Panc1 (cell line): ENCODE measurements at regions not wholly inside any gene's neighbourhood (a gene's known extent, or its start where the extent isn't known, plus 50 kb on each side); places are given as distances from the start of the nearest gene placed in this dataset.

ENCODE experiments used
- SIN3A ChIP-seq: IDR thresholded peaks from 2 replicates; pipeline ENCODE4 v1.6.1; 2012; ENCODE audit warnings: low read depth, mild to moderate bottlenecking, low read length, moderate library complexity, borderline replicate concordance; ENCODE audit not compliant: insufficient read depth
- TF ChIP-seq, protein P1 (sequence below): fragments of 450-650 bp; IDR thresholded peaks from 2 replicates; pipeline ENCODE4 v1.5.1; 2017; ENCODE audit warnings: mild to moderate bottlenecking
- TF ChIP-seq, protein P2 (sequence below), 2 experiments: IDR thresholded peaks; 2 replicates each; pipeline ENCODE4 v1.6.1; 2011 to 2012; ENCODE audit warnings: low read depth in 2 of 2, control low read depth in 1 of 2, low read length in 1 of 2, mild to moderate bottlenecking in 1 of 2, moderate library complexity in 1 of 2; ENCODE audit not compliant: insufficient read depth in 1 of 2

DNA sequence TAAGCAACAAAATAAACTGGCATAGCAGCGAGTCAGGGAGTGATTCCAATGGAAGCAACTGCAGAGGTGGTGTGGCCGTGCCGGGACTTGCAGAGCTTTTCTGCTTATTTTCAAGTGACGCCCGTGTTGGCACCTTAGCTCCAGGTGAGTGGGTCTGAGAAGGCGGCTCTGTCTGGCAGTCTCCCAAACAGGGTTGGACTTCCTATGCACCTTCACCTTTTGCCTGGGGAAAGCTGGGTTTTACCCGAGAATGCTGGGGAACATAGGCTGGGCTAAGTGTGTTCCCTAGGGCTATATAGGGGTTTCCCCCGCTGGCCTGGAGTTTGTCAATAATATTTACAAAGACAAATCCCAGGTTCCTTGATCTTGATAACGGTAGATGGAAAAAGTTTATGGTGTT lies 179.9 kb upstream of the TBL1XR1 start:
- TF ChIP-seq, protein P1, sequence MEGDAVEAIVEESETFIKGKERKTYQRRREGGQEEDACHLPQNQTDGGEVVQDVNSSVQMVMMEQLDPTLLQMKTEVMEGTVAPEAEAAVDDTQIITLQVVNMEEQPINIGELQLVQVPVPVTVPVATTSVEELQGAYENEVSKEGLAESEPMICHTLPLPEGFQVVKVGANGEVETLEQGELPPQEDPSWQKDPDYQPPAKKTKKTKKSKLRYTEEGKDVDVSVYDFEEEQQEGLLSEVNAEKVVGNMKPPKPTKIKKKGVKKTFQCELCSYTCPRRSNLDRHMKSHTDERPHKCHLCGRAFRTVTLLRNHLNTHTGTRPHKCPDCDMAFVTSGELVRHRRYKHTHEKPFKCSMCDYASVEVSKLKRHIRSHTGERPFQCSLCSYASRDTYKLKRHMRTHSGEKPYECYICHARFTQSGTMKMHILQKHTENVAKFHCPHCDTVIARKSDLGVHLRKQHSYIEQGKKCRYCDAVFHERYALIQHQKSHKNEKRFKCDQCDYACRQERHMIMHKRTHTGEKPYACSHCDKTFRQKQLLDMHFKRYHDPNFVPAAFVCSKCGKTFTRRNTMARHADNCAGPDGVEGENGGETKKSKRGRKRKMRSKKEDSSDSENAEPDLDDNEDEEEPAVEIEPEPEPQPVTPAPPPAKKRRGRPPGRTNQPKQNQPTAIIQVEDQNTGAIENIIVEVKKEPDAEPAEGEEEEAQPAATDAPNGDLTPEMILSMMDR = no peak
- TF ChIP-seq, protein P2, sequence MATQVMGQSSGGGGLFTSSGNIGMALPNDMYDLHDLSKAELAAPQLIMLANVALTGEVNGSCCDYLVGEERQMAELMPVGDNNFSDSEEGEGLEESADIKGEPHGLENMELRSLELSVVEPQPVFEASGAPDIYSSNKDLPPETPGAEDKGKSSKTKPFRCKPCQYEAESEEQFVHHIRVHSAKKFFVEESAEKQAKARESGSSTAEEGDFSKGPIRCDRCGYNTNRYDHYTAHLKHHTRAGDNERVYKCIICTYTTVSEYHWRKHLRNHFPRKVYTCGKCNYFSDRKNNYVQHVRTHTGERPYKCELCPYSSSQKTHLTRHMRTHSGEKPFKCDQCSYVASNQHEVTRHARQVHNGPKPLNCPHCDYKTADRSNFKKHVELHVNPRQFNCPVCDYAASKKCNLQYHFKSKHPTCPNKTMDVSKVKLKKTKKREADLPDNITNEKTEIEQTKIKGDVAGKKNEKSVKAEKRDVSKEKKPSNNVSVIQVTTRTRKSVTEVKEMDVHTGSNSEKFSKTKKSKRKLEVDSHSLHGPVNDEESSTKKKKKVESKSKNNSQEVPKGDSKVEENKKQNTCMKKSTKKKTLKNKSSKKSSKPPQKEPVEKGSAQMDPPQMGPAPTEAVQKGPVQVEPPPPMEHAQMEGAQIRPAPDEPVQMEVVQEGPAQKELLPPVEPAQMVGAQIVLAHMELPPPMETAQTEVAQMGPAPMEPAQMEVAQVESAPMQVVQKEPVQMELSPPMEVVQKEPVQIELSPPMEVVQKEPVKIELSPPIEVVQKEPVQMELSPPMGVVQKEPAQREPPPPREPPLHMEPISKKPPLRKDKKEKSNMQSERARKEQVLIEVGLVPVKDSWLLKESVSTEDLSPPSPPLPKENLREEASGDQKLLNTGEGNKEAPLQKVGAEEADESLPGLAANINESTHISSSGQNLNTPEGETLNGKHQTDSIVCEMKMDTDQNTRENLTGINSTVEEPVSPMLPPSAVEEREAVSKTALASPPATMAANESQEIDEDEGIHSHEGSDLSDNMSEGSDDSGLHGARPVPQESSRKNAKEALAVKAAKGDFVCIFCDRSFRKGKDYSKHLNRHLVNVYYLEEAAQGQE (IDR thresholded peaks at IDR 0.05; ENCODE audit: insufficient read depth in 1 of 2, low read depth in 2 of 2, low read length in 1 of 2) = no peak
- no peak for TF ChIP-seq SIN3A
